Fibroblast of pulmonary artery (primary cell): ENCODE measurements at regions not wholly inside any gene's neighbourhood (a gene's known extent, or its start where the extent isn't known, plus 50 kb on each side); places are given as distances from the start of the nearest gene placed in this dataset.

ENCODE experiments used
- DNase-seq: peaks from one replicate; pipeline ENCODE4 v3.0.0-alpha.2; 2010; ENCODE audit warnings: low read depth
- H3K4me3 ChIP-seq: replicated peaks from 2 replicates; pipeline ENCODE4 v1.5.1; 2011; ENCODE audit warnings: low read depth, mild to moderate bottlenecking, control low read depth, low read length, moderate library complexity
- CTCF ChIP-seq: IDR thresholded peaks from 2 replicates; pipeline ENCODE4 v1.5.1; 2011; ENCODE audit warnings: mild to moderate bottlenecking, control low read depth, low read length, inconsistent platforms; ENCODE audit errors: missing control alignments

- no peak for DNase-seq
- no peak for TF ChIP-seq CTCF
- no peak overlapping the region for H3K4me3 ChIP-seq
Measured at GRCh38 chr19:30105316-30105715, 163.3 kb downstream of the URI1 start.

- TF ChIP-seq CTCF: no peak
- no peak for DNase-seq
- H3K4me3 ChIP-seq: no peak overlapping the region
Measured at GRCh38 chr19:30105727-30106126, 163.7 kb downstream of the URI1 start.

GRCh38 chr19:30106417-30107095, 164.5 kb downstream of the URI1 start:
- H3K4me3 ChIP-seq: no peak overlapping the region
- no peak for DNase-seq
- no peak for TF ChIP-seq CTCF

- DNase-seq: no peak
- H3K4me3 ChIP-seq: no peak overlapping the region
- TF ChIP-seq CTCF: no peak
Measured at GRCh38 chr19:30107251-30107650, 165.2 kb downstream of the URI1 start.

- no peak for TF ChIP-seq CTCF
- no peak for DNase-seq
- H3K4me3 ChIP-seq: no peak overlapping the region
Measured at GRCh38 chr19:30109565-30109964, 167.5 kb downstream of the URI1 start.

- no peak for TF ChIP-seq CTCF
- H3K4me3 ChIP-seq: no peak overlapping the region
- no peak for DNase-seq
Measured at GRCh38 chr19:30111021-30111855, 169.2 kb downstream of the URI1 start.
